GM18951 (cell line): ENCODE measurements at regions not wholly inside any gene's neighbourhood (a gene's known extent, or its start where the extent isn't known, plus 50 kb on each side); places are given as distances from the start of the nearest gene placed in this dataset.
"Not testable (repeated sequence)": the region's sequence is repeated elsewhere in the genome, so short reads cannot be mapped to it uniquely, and the experiment has no call there.

Source experiments
- POLR2A ChIP-seq: IDR thresholded peaks from 4 replicates; pipeline ENCODE4 v1.6.1; 2011; ENCODE audit warnings: mild to moderate bottlenecking; ENCODE audit not compliant: insufficient read length, insufficient read depth; ENCODE audit errors: extremely low read depth
- in situ Hi-C: fragments of 300-500 bp; cut with MboI; formaldehyde crosslinking; loops from one replicate; pipeline ENCODE4 v1.12.0; 2022; ENCODE audit warnings: low sequenced_read_pairs, mixed read lengths, inconsistent platforms; ENCODE audit not compliant: unreplicated experiment

GRCh38 chr11:95653099-95653498 is 136.5 kb downstream of the FAM76B start:
- no peak for TF ChIP-seq POLR2A
- in situ Hi-C loops, result no loop called here

- TF ChIP-seq POLR2A, result no peak
- in situ Hi-C loops, result no loop called here
Observed at GRCh38 chr11:95652002-95652472, 137.5 kb downstream of the FAM76B start.

GRCh38 chr11:95650276-95650675 is 139.3 kb downstream of the FAM76B start:
- in situ Hi-C loops, result no loop called here
- no peak for TF ChIP-seq POLR2A

- in situ Hi-C loops, result no loop called here
- TF ChIP-seq POLR2A, result no peak
Observed at GRCh38 chr11:95647871-95648270, 141.7 kb downstream of the FAM76B start.

GRCh38 chr11:95647355-95647754 is 142.2 kb downstream of the FAM76B start:
- TF ChIP-seq POLR2A, result no peak
- in situ Hi-C loops, result no loop called here

- no peak for TF ChIP-seq POLR2A
- in situ Hi-C loops, result no loop called here
Observed at GRCh38 chr11:95641495-95641894, 148.1 kb downstream of the FAM76B start.

- TF ChIP-seq POLR2A, result no peak
Observed at GRCh38 chr11:95638501-95638900, 151.1 kb downstream of the FAM76B start.

GRCh38 chr11:95625164-95625900 is 164.2 kb downstream of the FAM76B start:
- no peak for TF ChIP-seq POLR2A
- in situ Hi-C loops, result no loop called here

More at GRCh38 chr11:95638501-95638900, 151.1 kb downstream of the FAM76B start:
- in situ Hi-C loops, result no loop called here

- no peak for TF ChIP-seq POLR2A
- in situ Hi-C loops, result no loop called here
Observed at GRCh38 chr11:95616256-95616804, 173.3 kb downstream of the FAM76B start.

GRCh38 chr11:95611827-95612226 is 177.8 kb downstream of the FAM76B start:
- TF ChIP-seq POLR2A, result no peak
- in situ Hi-C loops, result no loop called here

- in situ Hi-C loops, result not testable (repeated sequence)
Observed at GRCh38 chr11:95610185-95610584, 179.4 kb downstream of the FAM76B start.

- in situ Hi-C loops, result no loop called here
- no peak for TF ChIP-seq POLR2A
Observed at GRCh38 chr11:95608093-95608492, 181.5 kb downstream of the FAM76B start.

- in situ Hi-C loops, result no loop called here
- no peak for TF ChIP-seq POLR2A
Observed at GRCh38 chr11:95606824-95607223, 182.8 kb downstream of the FAM76B start.

- TF ChIP-seq POLR2A, result no peak
- in situ Hi-C loops, result no loop called here
Observed at GRCh38 chr11:95605271-95605940, 184.2 kb downstream of the FAM76B start.
